HG02759 (cell line): ENCODE measurements at regions not wholly inside any gene's neighbourhood (a gene's known extent, or its start where the extent isn't known, plus 50 kb on each side); places are given as distances from the start of the nearest gene placed in this dataset.
"Not testable (repeated sequence)": the region's sequence is repeated elsewhere in the genome, so short reads cannot be mapped to it uniquely, and the experiment has no call there.

Experiments
- ATAC-seq: cut with Tn5 transposase; IDR thresholded peaks from one replicate; pipeline ENCODE4 v1.9.1; 2021; ENCODE audit warnings: mild to moderate bottlenecking, moderate library complexity; ENCODE audit not compliant: unreplicated experiment

- no peak for ATAC-seq
Measured at GRCh38 chr2:56018267-56018666, 94.7 kb upstream of the EFEMP1 start.

- ATAC-seq, result no peak
Measured at GRCh38 chr2:56021136-56021474, 97.5 kb upstream of the EFEMP1 start.

GRCh38 chr2:56021579-56021978, 98.0 kb upstream of the EFEMP1 start:
- no peak for ATAC-seq

- ATAC-seq, result no peak
Measured at GRCh38 chr2:56025469-56026193, 102.0 kb upstream of the EFEMP1 start.

DNA sequence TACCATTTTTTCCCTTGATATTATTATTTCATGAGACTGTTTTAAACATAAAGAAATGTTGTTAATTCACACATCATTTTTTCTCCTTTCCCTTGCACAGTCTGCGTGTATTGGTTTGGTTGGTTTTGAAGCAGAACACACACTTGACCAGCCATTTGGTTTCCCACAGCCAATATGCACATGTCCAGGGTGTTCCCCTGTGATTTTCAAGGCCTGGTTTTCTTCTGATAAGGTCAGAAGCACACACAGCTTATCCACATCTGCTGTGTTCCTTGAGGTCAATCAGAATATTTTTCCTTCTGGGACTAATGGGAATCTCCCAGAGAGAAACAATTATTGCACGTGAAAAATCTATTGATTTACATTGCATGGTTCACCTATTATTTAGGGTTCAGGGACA, 103.2 kb upstream of the EFEMP1 start:
- ATAC-seq, result no peak

DNA sequence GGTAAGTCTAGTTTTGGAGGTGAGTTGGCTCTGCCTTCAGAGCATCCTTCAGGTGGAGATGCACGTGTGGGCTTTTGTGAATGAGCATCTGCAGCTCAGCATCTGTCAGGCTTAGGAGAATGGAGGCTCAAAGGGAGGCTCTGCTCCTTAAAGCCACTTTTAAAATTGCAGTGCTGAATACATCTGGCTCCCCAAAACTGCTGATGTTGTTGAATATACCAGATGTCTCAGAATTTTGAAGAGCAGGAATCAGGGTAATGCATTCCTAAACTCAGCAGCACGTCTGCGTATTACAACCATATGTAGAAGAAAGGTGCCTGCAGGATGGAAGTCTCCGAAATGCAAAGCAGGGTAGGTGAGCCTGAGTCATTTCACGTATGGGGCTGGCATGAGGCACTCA, 106.5 kb upstream of the EFEMP1 start:
- ATAC-seq, result no peak

DNA sequence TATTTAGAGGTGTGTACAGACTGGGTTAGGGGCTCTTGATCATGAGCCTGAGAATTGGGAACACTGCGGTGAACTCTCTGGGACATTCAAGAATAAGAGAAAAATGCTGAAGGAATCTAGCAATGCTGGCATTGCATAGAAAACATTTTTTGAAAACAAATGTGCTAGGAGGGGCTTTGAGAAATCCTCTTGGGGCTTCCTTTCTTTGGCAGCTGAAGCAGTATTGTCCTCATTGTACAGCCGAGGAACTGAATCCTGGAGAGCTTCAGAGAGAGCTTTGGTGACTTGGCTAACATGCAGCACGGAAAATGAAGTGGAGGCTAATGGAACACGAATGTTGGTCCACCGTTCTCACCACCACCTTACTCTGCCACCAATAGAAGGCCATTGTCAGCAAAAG, 107.3 kb upstream of the EFEMP1 start:
- ATAC-seq, result no peak

DNA sequence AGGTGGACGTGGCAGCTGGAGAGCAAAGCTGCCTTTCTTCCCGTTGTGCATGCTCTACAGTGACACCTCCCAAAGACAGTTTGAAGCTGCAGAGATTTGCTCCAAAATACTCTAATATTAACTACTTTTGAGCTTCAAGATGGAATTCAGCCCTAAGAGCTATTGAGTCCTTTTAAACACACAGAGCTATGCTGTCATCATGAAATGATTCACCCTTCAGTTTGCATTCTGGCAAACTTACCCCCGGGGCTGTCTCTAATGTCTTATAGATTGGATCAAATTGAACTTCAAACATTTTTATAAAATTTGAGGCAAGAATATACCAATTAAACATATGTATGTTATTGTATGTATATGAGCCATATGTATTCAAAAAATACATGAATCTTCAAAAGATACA, 110.7 kb upstream of the EFEMP1 start:
- ATAC-seq, result no peak

GRCh38 chr2:56040189-56040588, 116.6 kb upstream of the EFEMP1 start:
- ATAC-seq, result no peak

GRCh38 chr2:56040834-56041233, 117.3 kb upstream of the EFEMP1 start:
- ATAC-seq, result no peak

DNA sequence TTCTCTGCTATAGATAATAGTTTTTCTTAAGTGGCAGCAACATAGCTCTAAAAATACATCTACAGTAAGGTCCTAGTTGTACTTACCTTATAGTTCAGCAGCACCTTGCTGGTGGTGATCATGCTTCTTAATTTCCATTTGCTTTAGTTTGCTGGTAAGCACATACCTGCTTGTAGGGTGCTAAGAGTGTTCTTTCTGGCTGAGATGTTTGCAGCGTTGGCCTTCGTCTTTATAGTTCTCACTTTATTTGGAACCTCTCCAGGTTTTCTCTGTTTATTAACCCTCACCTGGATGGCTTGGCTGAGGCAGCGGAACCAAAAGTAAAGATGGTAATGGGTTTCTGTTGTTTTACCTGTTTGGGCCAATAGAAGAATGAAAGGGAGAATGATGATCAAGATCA, 123.6 kb upstream of the EFEMP1 start:
- ATAC-seq, result no peak

GRCh38 chr2:56049233-56049845, 125.8 kb upstream of the EFEMP1 start:
- no peak for ATAC-seq

- ATAC-seq, result no peak
Measured at GRCh38 chr2:56053679-56054078, 130.1 kb upstream of the EFEMP1 start.

GRCh38 chr2:56055405-56055804, 128.4 kb upstream of the CCDC85A start:
- ATAC-seq, result no peak

DNA sequence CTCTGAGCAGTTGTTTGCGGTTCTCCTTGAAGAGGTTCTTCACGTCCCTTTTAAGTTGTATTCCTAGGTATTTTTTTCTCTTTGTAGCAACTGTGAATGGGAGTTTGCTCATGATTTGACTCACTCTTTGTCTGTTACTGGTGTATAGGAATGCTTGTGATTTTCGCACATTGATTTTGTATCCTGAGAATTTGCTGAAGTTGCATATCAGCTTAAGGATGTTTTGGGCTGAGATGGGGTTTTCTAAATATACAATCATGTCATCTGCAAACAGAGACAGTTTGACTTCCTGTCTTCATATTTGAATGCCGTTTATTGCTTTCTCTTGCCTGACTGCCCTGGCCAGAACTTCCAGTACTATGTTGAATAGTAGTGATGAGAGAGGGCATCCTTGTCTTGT, 122.5 kb upstream of the CCDC85A start:
- ATAC-seq, result not testable (repeated sequence)

GRCh38 chr2:56068746-56069145, 115.0 kb upstream of the CCDC85A start:
- no peak for ATAC-seq

DNA sequence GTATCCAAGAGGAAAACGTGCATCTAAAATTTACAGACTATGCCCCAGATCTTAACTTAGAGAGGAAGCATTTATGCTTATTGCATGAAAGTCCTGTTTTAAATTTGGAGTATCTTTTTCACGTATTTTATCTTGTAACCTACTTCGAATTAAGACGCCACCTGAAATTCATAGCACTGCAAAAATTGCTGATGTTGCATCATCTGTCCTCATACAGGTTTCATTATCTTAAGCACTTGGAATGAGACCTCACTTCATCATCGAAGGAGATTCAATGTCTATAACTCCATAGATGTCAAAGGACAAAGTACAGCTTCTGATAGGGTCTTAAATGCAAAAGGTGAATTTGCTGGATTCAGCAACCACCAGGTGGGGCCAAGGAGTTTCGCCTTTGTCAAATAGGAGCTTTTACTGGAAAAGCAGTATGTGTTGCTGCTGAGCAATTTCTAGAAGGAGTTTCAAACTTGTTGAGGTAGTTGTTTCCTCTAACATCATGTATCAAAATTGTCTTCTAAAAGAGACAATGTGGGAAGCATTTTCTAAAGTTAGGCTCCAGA, 106.4 kb upstream of the CCDC85A start:
- no peak for ATAC-seq

- no peak for ATAC-seq
Measured at GRCh38 chr2:56082665-56083064, 101.1 kb upstream of the CCDC85A start.

DNA sequence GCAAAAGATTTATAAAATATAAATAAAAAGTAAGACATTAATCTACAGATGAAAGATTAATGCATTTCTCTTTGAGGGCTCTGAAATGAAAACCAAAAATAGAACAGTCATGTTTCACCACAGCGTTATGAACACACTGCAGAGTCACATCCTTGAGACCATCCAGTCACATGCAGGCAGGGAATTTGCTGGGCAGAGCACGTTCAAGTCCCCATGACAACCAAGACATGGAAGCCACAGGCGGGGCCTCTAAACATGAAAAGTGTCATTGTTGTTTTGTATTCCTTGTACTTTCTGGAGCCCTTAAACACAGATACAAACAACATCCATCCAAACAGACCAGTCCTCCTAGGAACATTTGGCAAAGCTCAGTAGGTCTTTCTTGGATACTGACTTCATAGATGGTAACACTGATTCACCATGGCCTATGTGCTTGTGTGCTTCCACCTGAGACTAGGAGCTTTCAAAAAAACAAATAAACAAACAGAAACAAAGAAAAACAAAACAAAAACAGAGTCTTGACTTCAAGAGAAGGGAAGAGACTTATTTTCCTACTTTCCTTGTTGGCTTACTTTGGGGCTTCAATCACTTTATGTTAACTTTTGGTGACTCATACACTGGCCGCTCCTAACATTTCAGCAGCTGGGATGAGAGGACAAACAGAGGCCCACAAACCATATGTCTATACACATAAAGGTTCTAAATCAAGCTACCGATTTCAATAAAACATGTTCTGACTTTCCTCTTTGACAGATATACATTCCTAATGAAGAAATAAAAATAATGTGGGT, 99.5 kb upstream of the CCDC85A start:
- no peak for ATAC-seq

DNA sequence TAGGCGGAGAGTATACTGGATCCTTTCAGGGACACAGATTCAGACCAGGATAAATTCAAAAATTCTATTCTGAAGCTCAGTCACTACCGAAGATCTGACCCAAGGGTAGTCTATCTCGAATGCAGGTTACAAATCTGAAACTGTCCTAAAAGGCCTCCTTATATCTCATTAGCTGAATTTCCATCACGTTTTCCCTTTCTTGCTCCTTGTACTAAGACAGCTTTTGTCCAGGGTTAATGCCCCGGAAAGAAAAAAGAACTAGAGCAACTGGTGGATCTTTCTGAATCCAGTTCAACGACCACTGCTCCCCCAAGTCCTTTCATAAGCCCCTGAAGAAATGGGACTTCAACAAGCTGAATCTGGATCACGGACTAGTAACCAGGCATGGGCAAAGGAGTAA, 97.5 kb upstream of the CCDC85A start:
- no peak for ATAC-seq

DNA sequence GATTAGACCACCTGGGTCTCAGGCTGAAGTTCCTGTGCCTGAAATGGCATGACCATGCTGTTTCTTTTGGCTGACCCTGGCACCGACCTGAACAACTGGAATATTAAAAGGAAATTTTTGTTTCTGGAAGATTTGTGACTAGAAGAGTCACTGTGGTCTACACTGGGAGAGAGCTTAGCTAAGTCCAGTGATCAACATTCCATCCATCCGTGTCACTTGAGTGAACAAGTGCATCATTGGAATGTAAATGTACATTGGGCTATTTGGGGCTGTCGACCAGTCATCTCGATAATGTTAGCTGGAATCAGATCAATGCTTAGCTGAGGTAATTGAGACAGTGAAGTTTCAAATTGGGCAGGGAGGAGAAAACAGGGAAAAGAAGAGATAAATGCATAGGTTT, 95.4 kb upstream of the CCDC85A start:
- ATAC-seq, result no peak

DNA sequence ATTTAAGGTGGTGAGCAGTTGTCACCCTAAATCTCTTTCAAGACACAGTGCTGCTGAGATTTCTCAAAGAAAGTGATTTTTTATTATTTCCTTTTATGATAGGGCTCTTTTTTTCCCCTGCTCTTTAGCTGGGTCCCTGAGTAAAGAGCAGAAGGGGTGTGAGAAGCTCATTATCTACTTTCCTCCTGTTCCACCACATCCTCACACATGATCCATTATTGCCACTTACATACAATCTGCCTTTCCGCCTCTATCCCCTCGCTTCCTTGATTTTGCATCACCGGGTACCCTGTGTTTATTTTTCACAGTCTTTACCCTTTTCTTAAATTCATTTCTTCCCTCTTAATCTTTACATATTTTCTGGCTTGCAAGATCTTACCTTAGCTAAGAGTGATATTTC, 93.9 kb upstream of the CCDC85A start:
- no peak for ATAC-seq
